Erythroblast (primary cell): ENCODE measurements at regions not wholly inside any gene's neighbourhood (a gene's known extent, or its start where the extent isn't known, plus 50 kb on each side); places are given as distances from the start of the nearest gene placed in this dataset.

Experiments
- GATA1 ChIP-seq: IDR thresholded peaks from 2 replicates; pipeline ENCODE4 v1.6.1; 2011; ENCODE audit warnings: low read depth, mild to moderate bottlenecking, control low read depth, low read length, moderate library complexity
- POLR2A ChIP-seq: IDR thresholded peaks from 2 replicates; pipeline ENCODE4 v1.6.1; 2011; ENCODE audit warnings: mild to moderate bottlenecking, low read length

GRCh38 chr18:60193780-60194179, 178.8 kb downstream of the MC4R start:
- TF ChIP-seq POLR2A (no peak), GATA1 (no peak)
